NCI-H460 (cell line): ENCODE measurements at regions not wholly inside any gene's neighbourhood (a gene's known extent, or its start where the extent isn't known, plus 50 kb on each side); places are given as distances from the start of the nearest gene placed in this dataset.

Experiments used
- DNase-seq: peaks from one replicate; pipeline ENCODE4 v3.0.0-alpha.2; 2016; ENCODE audit warnings: low read depth; ENCODE audit errors: extremely low read depth

GRCh38 chr3:106765342-106765741, 611.9 kb upstream of the CCDC54 start:
- no peak for DNase-seq

GRCh38 chr3:106768941-106769480, 608.2 kb upstream of the CCDC54 start:
- DNase-seq = no peak

GRCh38 chr3:106773795-106774194, 603.4 kb upstream of the CCDC54 start:
- DNase-seq = no peak

GRCh38 chr3:106783231-106783630, 594.0 kb upstream of the CCDC54 start:
- no peak for DNase-seq

GRCh38 chr3:106789276-106789675, 588.0 kb upstream of the CCDC54 start:
- DNase-seq = no peak

GRCh38 chr3:106792716-106793115, 584.5 kb upstream of the CCDC54 start:
- DNase-seq = no peak

- no peak for DNase-seq
Measured at GRCh38 chr3:106794442-106794841, 582.8 kb upstream of the CCDC54 start.

GRCh38 chr3:106795553-106795952, 581.7 kb upstream of the CCDC54 start:
- DNase-seq = no peak

- DNase-seq = no peak
Measured at GRCh38 chr3:106797461-106797860, 579.8 kb upstream of the CCDC54 start.

- DNase-seq = no peak
Measured at GRCh38 chr3:106805625-106806024, 571.6 kb upstream of the CCDC54 start.

GRCh38 chr3:106806964-106807363, 570.3 kb upstream of the CCDC54 start:
- DNase-seq = no peak

- no peak for DNase-seq
Measured at GRCh38 chr3:106809041-106809440, 568.2 kb upstream of the CCDC54 start.

- DNase-seq = no peak
Measured at GRCh38 chr3:106809623-106810299, 567.5 kb upstream of the CCDC54 start.

- DNase-seq = no peak
Measured at GRCh38 chr3:106810300-106810875, 566.9 kb upstream of the CCDC54 start.

GRCh38 chr3:106811376-106811775, 565.9 kb upstream of the CCDC54 start:
- DNase-seq = no peak

GRCh38 chr3:106813742-106814141, 563.5 kb upstream of the CCDC54 start:
- DNase-seq = no peak

- DNase-seq = no peak
Measured at GRCh38 chr3:106814231-106814630, 563.0 kb upstream of the CCDC54 start.

- no peak for DNase-seq
Measured at GRCh38 chr3:106816838-106817237, 560.4 kb upstream of the CCDC54 start.

- no peak for DNase-seq
Measured at GRCh38 chr3:106817706-106818105, 559.5 kb upstream of the CCDC54 start.

- no peak for DNase-seq
Measured at GRCh38 chr3:106819440-106819839, 557.8 kb upstream of the CCDC54 start.

GRCh38 chr3:106820726-106821362, 556.4 kb upstream of the CCDC54 start:
- DNase-seq = no peak

- DNase-seq = no peak
Measured at GRCh38 chr3:106821801-106822200, 555.4 kb upstream of the CCDC54 start.
